GM21576 (cell line): ENCODE measurements at regions not wholly inside any gene's neighbourhood (a gene's known extent, or its start where the extent isn't known, plus 50 kb on each side); places are given as distances from the start of the nearest gene placed in this dataset.
"Not testable (repeated sequence)": the region's sequence is repeated elsewhere in the genome, so short reads cannot be mapped to it uniquely, and the experiment has no call there.

Experiments used
- ATAC-seq: cut with Tn5 transposase; IDR thresholded peaks from one replicate; pipeline ENCODE4 v1.9.1; 2021; ENCODE audit warnings: mild to moderate bottlenecking, moderate library complexity; ENCODE audit not compliant: unreplicated experiment

GRCh38 chr21:15932726-15933125 is 202.9 kb downstream of the USP25 start:
- no peak for ATAC-seq

- ATAC-seq: no peak
Observed at GRCh38 chr21:15935530-15935929, 205.7 kb downstream of the USP25 start.

- no peak for ATAC-seq
Observed at GRCh38 chr21:15943009-15943666, 213.4 kb downstream of the USP25 start.

GRCh38 chr21:15947677-15948076 is 217.9 kb downstream of the USP25 start:
- ATAC-seq: no peak

- no peak for ATAC-seq
Observed at GRCh38 chr21:15953551-15954116, 223.9 kb downstream of the USP25 start.

- ATAC-seq: no peak
Observed at GRCh38 chr21:15964236-15964855, 234.6 kb downstream of the USP25 start.

GRCh38 chr21:15966231-15966630 is 236.4 kb downstream of the USP25 start:
- ATAC-seq: no peak

GRCh38 chr21:15966651-15967050 is 236.9 kb downstream of the USP25 start:
- no peak for ATAC-seq

- no peak for ATAC-seq
Observed at GRCh38 chr21:15967661-15968060, 237.9 kb downstream of the USP25 start.

GRCh38 chr21:15968776-15969310 is 239.1 kb downstream of the USP25 start:
- no peak for ATAC-seq

- ATAC-seq: no peak
Observed at GRCh38 chr21:15976807-15977206, 247.0 kb downstream of the USP25 start.

GRCh38 chr21:15978215-15978738 is 248.5 kb downstream of the USP25 start:
- ATAC-seq: no peak

- ATAC-seq: not testable (repeated sequence)
Observed at GRCh38 chr21:15979493-15979892, 249.7 kb downstream of the USP25 start.

- ATAC-seq: no peak
Observed at GRCh38 chr21:15986277-15986676, 256.5 kb downstream of the USP25 start.

- no peak for ATAC-seq
Observed at GRCh38 chr21:15992171-15992570, 262.4 kb downstream of the USP25 start.

- no peak for ATAC-seq
Observed at GRCh38 chr21:15993951-15994350, 264.2 kb downstream of the USP25 start.

- ATAC-seq: no peak
Observed at GRCh38 chr21:15999741-16000140, 270.0 kb downstream of the USP25 start.

- ATAC-seq: no peak
Observed at GRCh38 chr21:16002874-16003466, 273.2 kb downstream of the USP25 start.

- no peak for ATAC-seq
Observed at GRCh38 chr21:16004086-16004485, 274.3 kb downstream of the USP25 start.

- ATAC-seq: no peak
Observed at GRCh38 chr21:16004523-16004922, 274.7 kb downstream of the USP25 start.

- ATAC-seq: no peak
Observed at GRCh38 chr21:16005996-16006395, 276.2 kb downstream of the USP25 start.

GRCh38 chr21:16007943-16008342 is 278.2 kb downstream of the USP25 start:
- no peak for ATAC-seq
